ENCODE measurements at regions not wholly inside any gene's neighbourhood (a gene's known extent, or its start where the extent isn't known, plus 50 kb on each side); places are given as distances from the start of the nearest gene placed in this dataset.

DNA sequence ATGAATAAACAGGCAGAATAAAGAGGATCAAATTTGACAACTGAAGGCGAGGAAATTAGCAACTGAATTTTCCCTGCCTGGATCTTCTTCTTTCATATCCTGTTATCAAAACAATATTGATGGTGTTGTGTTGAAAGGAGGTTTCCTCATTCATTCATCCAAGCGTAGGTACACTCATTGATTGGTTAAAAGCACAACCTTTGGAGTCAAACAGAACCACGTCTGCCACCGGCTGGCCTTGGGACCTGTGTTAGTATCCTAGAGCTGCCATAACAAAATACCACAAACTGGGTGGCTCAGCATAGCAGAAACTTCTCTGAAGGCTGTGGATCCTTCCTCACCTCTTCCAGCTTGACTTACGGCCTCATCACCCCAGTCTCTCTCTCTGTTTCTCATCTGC, 268.6 kb upstream of the PWP1 start:
- no peaks in the 10 kb centered on the region for H3K9me3 ChIP-seq (ENCODE audit: low read depth, low read length)
- H4K20me1 ChIP-seq (ENCODE audit: insufficient read depth, low read length): no peaks in the 10 kb centered on the region
- no peak for TF ChIP-seq CTCF (IDR thresholded peaks at IDR 0.05; ENCODE audit: extremely low read depth, low read depth, low read length)

GRCh38 chr12:107418981-107419380, 266.6 kb upstream of the PWP1 start:
- H3K4me3 ChIP-seq (ENCODE audit: insufficient read depth, low read length): no peak overlapping the region
- H3K4me2 ChIP-seq (ENCODE audit: insufficient read depth, low read length): no peak overlapping the region

More for the DNA sequence above, 268.6 kb upstream of the PWP1 start:
- H3K4me3 ChIP-seq (ENCODE audit: insufficient read depth, low read length): no peak overlapping the region
- DNase-seq (ENCODE audit: insufficient read length, low spot score, missing footprints): no peak
- H3K4me2 ChIP-seq (ENCODE audit: insufficient read depth, low read length): no peak overlapping the region
- peaks cover 19% of the 10 kb centered on the region for H3K4me1 ChIP-seq (ENCODE audit: insufficient read depth, low read length)
- no peaks in the 10 kb centered on the region for H3K36me3 ChIP-seq (ENCODE audit: insufficient read depth, low read length)
- no peaks in the 10 kb centered on the region for H3K79me2 ChIP-seq (ENCODE audit: insufficient read depth, low read length)
- no peaks in the 10 kb centered on the region for H3K27me3 ChIP-seq (ENCODE audit: insufficient read depth, low read length)
- no peak overlapping the region for H2AFZ ChIP-seq (ENCODE audit: low read length)
- no peak overlapping the region for H3K27ac ChIP-seq (ENCODE audit: low read depth, low read length)

DNA sequence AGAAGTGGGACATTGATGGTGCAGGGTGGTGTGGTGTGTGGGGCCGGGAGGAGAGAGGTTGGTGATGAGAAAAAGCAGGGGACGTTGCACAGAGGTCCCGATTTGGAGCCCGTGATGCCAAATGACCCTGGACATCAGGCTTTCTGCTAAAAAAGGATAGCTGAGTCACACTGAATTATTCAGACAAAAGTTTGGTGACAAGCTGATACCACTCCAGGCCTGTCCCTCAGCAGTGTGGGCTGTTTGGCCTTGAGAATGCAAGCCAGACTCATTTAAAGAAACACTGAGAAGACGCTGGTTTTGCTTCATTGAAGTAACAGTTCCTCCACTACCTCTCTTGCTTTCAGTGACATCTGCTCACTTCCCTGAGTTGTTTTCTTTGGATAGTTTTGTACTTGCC, 262.1 kb upstream of the PWP1 start:
- DNase-seq (ENCODE audit: insufficient read length, low spot score, missing footprints): no peak
- no peaks in the 10 kb centered on the region for H3K27me3 ChIP-seq (ENCODE audit: insufficient read depth, low read length)
- no peak overlapping the region for H3K4me3 ChIP-seq (ENCODE audit: insufficient read depth, low read length)
- H3K4me1 ChIP-seq (ENCODE audit: insufficient read depth, low read length): no peaks in the 10 kb centered on the region
- no peak overlapping the region for H2AFZ ChIP-seq (ENCODE audit: low read length)
- H3K79me2 ChIP-seq (ENCODE audit: insufficient read depth, low read length): no peaks in the 10 kb centered on the region
- TF ChIP-seq CTCF (IDR thresholded peaks at IDR 0.05; ENCODE audit: extremely low read depth, low read depth, low read length): no peak
- H4K20me1 ChIP-seq (ENCODE audit: insufficient read depth, low read length): no peaks in the 10 kb centered on the region
- H3K36me3 ChIP-seq (ENCODE audit: insufficient read depth, low read length): no peaks in the 10 kb centered on the region
- H3K9me3 ChIP-seq (ENCODE audit: low read depth, low read length): no peaks in the 10 kb centered on the region
- no peak overlapping the region for H3K27ac ChIP-seq (ENCODE audit: low read depth, low read length)
- no peak overlapping the region for H3K4me2 ChIP-seq (ENCODE audit: insufficient read depth, low read length)

More at GRCh38 chr12:107418981-107419380, 266.6 kb upstream of the PWP1 start:
- no peaks in the 10 kb centered on the region for H4K20me1 ChIP-seq (ENCODE audit: insufficient read depth, low read length)
- no peak for DNase-seq (ENCODE audit: insufficient read length, low spot score, missing footprints)
- TF ChIP-seq CTCF (IDR thresholded peaks at IDR 0.05; ENCODE audit: extremely low read depth, low read depth, low read length): no peak
- no peaks in the 10 kb centered on the region for H3K79me2 ChIP-seq (ENCODE audit: insufficient read depth, low read length)
- H2AFZ ChIP-seq (ENCODE audit: low read length): no peak overlapping the region
- H3K4me1 ChIP-seq (ENCODE audit: insufficient read depth, low read length): peaks cover 12% of the 10 kb centered on the region
- no peak overlapping the region for H3K27ac ChIP-seq (ENCODE audit: low read depth, low read length)
- H3K27me3 ChIP-seq (ENCODE audit: insufficient read depth, low read length): no peaks in the 10 kb centered on the region
- no peaks in the 10 kb centered on the region for H3K36me3 ChIP-seq (ENCODE audit: insufficient read depth, low read length)
- no peaks in the 10 kb centered on the region for H3K9me3 ChIP-seq (ENCODE audit: low read depth, low read length)

GRCh38 chr12:107429006-107429705, 256.4 kb upstream of the PWP1 start:
- H3K36me3 ChIP-seq (ENCODE audit: insufficient read depth, low read length): no peaks in the 10 kb centered on the region
- no peak for DNase-seq (ENCODE audit: insufficient read length, low spot score, missing footprints)
- H3K27me3 ChIP-seq (ENCODE audit: insufficient read depth, low read length): no peaks in the 10 kb centered on the region
- H3K27ac ChIP-seq (ENCODE audit: low read depth, low read length): no peak overlapping the region
- TF ChIP-seq CTCF (IDR thresholded peaks at IDR 0.05; ENCODE audit: extremely low read depth, low read depth, low read length): no peak
- H3K4me2 ChIP-seq (ENCODE audit: insufficient read depth, low read length): no peak overlapping the region
- H3K4me3 ChIP-seq (ENCODE audit: insufficient read depth, low read length): no peak overlapping the region
- no peaks in the 10 kb centered on the region for H4K20me1 ChIP-seq (ENCODE audit: insufficient read depth, low read length)
- H2AFZ ChIP-seq (ENCODE audit: low read length): no peak overlapping the region
- H3K9me3 ChIP-seq (ENCODE audit: low read depth, low read length): no peaks in the 10 kb centered on the region
- no peaks in the 10 kb centered on the region for H3K4me1 ChIP-seq (ENCODE audit: insufficient read depth, low read length)
- H3K79me2 ChIP-seq (ENCODE audit: insufficient read depth, low read length): no peaks in the 10 kb centered on the region
